ENCODE measurements at regions not wholly inside any gene's neighbourhood (a gene's known extent, or its start where the extent isn't known, plus 50 kb on each side); places are given as distances from the start of the nearest gene placed in this dataset.

GRCh38 chrX:925652-926061 is 286.8 kb downstream of the CRLF2 start:
- no peaks in the 10 kb centered on the region for H3K36me3 Mint-ChIP-seq (ENCODE audit: low read depth)
- intact Hi-C loops (cut with micrococcal nuclease), result no loop called here

GRCh38 chrX:925094-925493 is 287.4 kb downstream of the CRLF2 start:
- no peak overlapping the region for H3K4me3 Mint-ChIP-seq
- ChIA-PET POLR2A (no interaction called here), CTCF (no interaction called here)
- intact Hi-C loops (cut with micrococcal nuclease), result no loop called here
- no peaks in the 10 kb centered on the region for H3K36me3 Mint-ChIP-seq (ENCODE audit: low read depth)
- peaks cover 3% of the 10 kb centered on the region for H3K9me3 Mint-ChIP-seq
- no peak for DNase-seq
- ATAC-seq (ENCODE audit: low read depth), result no peak
- no peak overlapping the region for H3K27ac Mint-ChIP-seq
- H3K27me3 Mint-ChIP-seq, result no peaks in the 10 kb centered on the region
- no peak for TF ChIP-seq CTCF (IDR thresholded peaks at IDR 0.05)
- H3K4me1 Mint-ChIP-seq, result no peaks in the 10 kb centered on the region

More at GRCh38 chrX:925652-926061, 286.8 kb downstream of the CRLF2 start:
- H3K4me1 Mint-ChIP-seq, result no peaks in the 10 kb centered on the region
- H3K9me3 Mint-ChIP-seq, result peaks cover 6% of the 10 kb centered on the region
- no peak for DNase-seq
- POLR2A ChIA-PET, result no interaction called here
- TF ChIP-seq CTCF (IDR thresholded peaks at IDR 0.05), result no peak
- H3K27me3 Mint-ChIP-seq, result no peaks in the 10 kb centered on the region
- no peak for ATAC-seq (ENCODE audit: low read depth)
- H3K27ac Mint-ChIP-seq, result no peak overlapping the region
- CTCF ChIA-PET, result no interaction called here
- no peak overlapping the region for H3K4me3 Mint-ChIP-seq

GRCh38 chrX:924017-924416 is 288.4 kb downstream of the CRLF2 start:
- intact Hi-C loops (cut with micrococcal nuclease), result no loop called here
- TF ChIP-seq CTCF (IDR thresholded peaks at IDR 0.05), result no peak
- DNase-seq (no peak), ATAC-seq (ENCODE audit: low read depth) (no peak)
- POLR2A ChIA-PET, result no interaction called here
- Mint-ChIP-seq H3K27ac (no peak overlapping the region), H3K4me1 (no peaks in the 10 kb centered on the region), H3K4me3 (no peak overlapping the region), H3K36me3 (ENCODE audit: low read depth) (no peaks in the 10 kb centered on the region), H3K27me3 (no peaks in the 10 kb centered on the region), H3K9me3 (peaks cover 3% of the 10 kb centered on the region)
- CTCF ChIA-PET, result no interaction called here

- no peaks in the 10 kb centered on the region for H3K36me3 Mint-ChIP-seq (ENCODE audit: low read depth)
- no peak overlapping the region for H3K4me3 Mint-ChIP-seq
- no peak for ATAC-seq (ENCODE audit: low read depth)
- no peak for TF ChIP-seq CTCF (IDR thresholded peaks at IDR 0.05)
- intact Hi-C loops (cut with micrococcal nuclease), result no loop called here
- no peak overlapping the region for H3K27ac Mint-ChIP-seq
- ChIA-PET CTCF (no interaction called here), POLR2A (no interaction called here)
- no peak for DNase-seq
- H3K9me3 Mint-ChIP-seq, result peaks cover 3% of the 10 kb centered on the region
- H3K27me3 Mint-ChIP-seq, result no peaks in the 10 kb centered on the region
- H3K4me1 Mint-ChIP-seq, result no peaks in the 10 kb centered on the region
Measured at GRCh38 chrX:920234-920799, 289.7 kb downstream of the SHOX start.

GRCh38 chrX:916230-916599 is 285.6 kb downstream of the SHOX start:
- no peak for TF ChIP-seq CTCF (IDR thresholded peaks at IDR 0.05)
- ChIA-PET POLR2A (no interaction called here), CTCF (no interaction called here)
- DNase-seq, result no peak
- no peaks in the 10 kb centered on the region for H3K36me3 Mint-ChIP-seq (ENCODE audit: low read depth)
- H3K4me3 Mint-ChIP-seq, result no peak overlapping the region
- H3K9me3 Mint-ChIP-seq, result peaks cover 7% of the 10 kb centered on the region
- intact Hi-C loops (cut with micrococcal nuclease), result no loop called here
- ATAC-seq (ENCODE audit: low read depth), result no peak
- H3K27me3 Mint-ChIP-seq, result no peaks in the 10 kb centered on the region
- no peak overlapping the region for H3K27ac Mint-ChIP-seq
- H3K4me1 Mint-ChIP-seq, result no peaks in the 10 kb centered on the region
